Ascending aorta (tissue), 2 donors: ENCODE measurements at regions not wholly inside any gene's neighbourhood (a gene's known extent, or its start where the extent isn't known, plus 50 kb on each side); places are given as distances from the start of the nearest gene placed in this dataset.
"Not testable (repeated sequence)": the region's sequence is repeated elsewhere in the genome, so short reads cannot be mapped to it uniquely, and the experiment has no call there.

Source experiments
- DNase-seq, 2 donors: peaks; one replicate each; pipeline ENCODE4 v3.0.0-alpha.2; 2019; ENCODE audit warnings: low spot score in 2 of 2
- H3K27ac ChIP-seq, 2 donors: fragments of 200-600 bp; sonication (generic); one replicate each; pipeline ENCODE4 v1.5.1; 2016 to 2017; ENCODE audit warnings: mild to moderate bottlenecking in 1 of 2
- H3K27me3 ChIP-seq: fragments of 200-600 bp; sonication (generic); one replicate; pipeline ENCODE4 v1.5.1; 2017
- H3K36me3 ChIP-seq, 2 donors: fragments of 200-600 bp; sonication (generic); one replicate each; pipeline ENCODE4 v1.5.1; 2016
- H3K4me1 ChIP-seq, 2 donors: fragments of 200-600 bp; sonication (generic); one replicate each; pipeline ENCODE4 v1.5.1; 2016 to 2017; ENCODE audit warnings: mild to moderate bottlenecking in 1 of 2
- H3K4me3 ChIP-seq, 2 donors: fragments of 200-600 bp; sonication (generic); one replicate each; pipeline ENCODE4 v1.5.1; 2016 to 2017; ENCODE audit warnings: mild to moderate bottlenecking in 1 of 2
- H3K9me3 ChIP-seq, 2 donors: fragments of 200-600 bp; sonication (generic); one replicate each; pipeline ENCODE4 v1.5.1; 2016
- CTCF ChIP-seq, 3 experiments: fragments of 200-600 bp in 2 of 3; fragments of 450-650 bp in 1 of 3; sonication (generic) in 2 of 3; IDR thresholded peaks; one replicate each; pipeline ENCODE4 v1.5.1; 2016 to 2019; ENCODE audit warnings: antibody characterized with exemption in 3 of 3, mild to moderate bottlenecking in 1 of 3, moderate library complexity in 1 of 3
- intact Hi-C: fragments of 100-400 bp; cut with DNase I; formaldehyde crosslinking; loops from one replicate; pipeline ENCODE4 v1.15.1; 2023

- H3K4me3 ChIP-seq, result no peak overlapping the region
- no peak for TF ChIP-seq CTCF (IDR thresholded peaks at IDR 0.05)
- no peaks in the 10 kb centered on the region for H3K4me1 ChIP-seq
- H3K9me3 ChIP-seq, result no peaks in the 10 kb centered on the region
- H3K27me3 ChIP-seq, result no peaks in the 10 kb centered on the region
- no peak overlapping the region for H3K27ac ChIP-seq
- H3K36me3 ChIP-seq, result no peaks in the 10 kb centered on the region
- DNase-seq, result no peak
- intact Hi-C loops, result no loop called here
These were observed 929.8 kb upstream of the SLITRK1 start for GRCh38 chr13:84812078-84812477.

- Histone ChIP-seq H3K27me3 (no peaks in the 10 kb centered on the region), H3K27ac (no peak overlapping the region), H3K4me1 (no peaks in the 10 kb centered on the region), H3K4me3 (no peak overlapping the region), H3K9me3 (no peaks in the 10 kb centered on the region), H3K36me3 (no peaks in the 10 kb centered on the region)
- intact Hi-C loops, result no loop called here
- no peak for DNase-seq
- TF ChIP-seq CTCF (IDR thresholded peaks at IDR 0.05), result no peak
These were observed 928.5 kb upstream of the SLITRK1 start for GRCh38 chr13:84810781-84811180.

GRCh38 chr13:84802073-84802472, 919.8 kb upstream of the SLITRK1 start:
- intact Hi-C loops, result no loop called here
- Histone ChIP-seq H3K4me1 (no peaks in the 10 kb centered on the region), H3K27ac (no peak overlapping the region), H3K4me3 (no peak overlapping the region), H3K9me3 (no peaks in the 10 kb centered on the region), H3K36me3 (no peaks in the 10 kb centered on the region), H3K27me3 (no peaks in the 10 kb centered on the region)
- TF ChIP-seq CTCF (IDR thresholded peaks at IDR 0.05), result no peak
- no peak for DNase-seq

GRCh38 chr13:84784443-84785153, 902.3 kb upstream of the SLITRK1 start:
- Histone ChIP-seq H3K4me3 (no peak overlapping the region), H3K4me1 (no peaks in the 10 kb centered on the region), H3K36me3 (no peaks in the 10 kb centered on the region), H3K9me3 (no peaks in the 10 kb centered on the region), H3K27ac (no peak overlapping the region), H3K27me3 (no peaks in the 10 kb centered on the region)
- DNase-seq, result no peak
- intact Hi-C loops, result no loop called here
- no peak for TF ChIP-seq CTCF (IDR thresholded peaks at IDR 0.05)

- Histone ChIP-seq H3K9me3 (no peaks in the 10 kb centered on the region), H3K36me3 (no peaks in the 10 kb centered on the region), H3K4me1 (no peaks in the 10 kb centered on the region), H3K27me3 (no peaks in the 10 kb centered on the region), H3K27ac (no peak overlapping the region), H3K4me3 (no peak overlapping the region)
- no peak for DNase-seq
- intact Hi-C loops, result no loop called here
- no peak for TF ChIP-seq CTCF (IDR thresholded peaks at IDR 0.05)
These were observed 895.0 kb upstream of the SLITRK1 start for GRCh38 chr13:84777316-84777715.

- no peak for TF ChIP-seq CTCF (IDR thresholded peaks at IDR 0.05)
- Histone ChIP-seq H3K36me3 (no peaks in the 10 kb centered on the region), H3K27me3 (no peaks in the 10 kb centered on the region), H3K4me3 (no peak overlapping the region), H3K9me3 (no peaks in the 10 kb centered on the region), H3K27ac (no peak overlapping the region), H3K4me1 (no peaks in the 10 kb centered on the region)
- DNase-seq, result no peak
- intact Hi-C loops, result no loop called here
These were observed 894.3 kb upstream of the SLITRK1 start for GRCh38 chr13:84776593-84776992.

- H3K36me3 ChIP-seq, H3K27ac ChIP-seq, H3K27me3 ChIP-seq, H3K9me3 ChIP-seq, H3K4me3 ChIP-seq, H3K4me1 ChIP-seq, DNase-seq, intact Hi-C loops: not testable (repeated sequence)
These were observed 893.6 kb upstream of the SLITRK1 start for GRCh38 chr13:84775920-84776319.
